AG10803 (cell line): ENCODE measurements at regions not wholly inside any gene's neighbourhood (a gene's known extent, or its start where the extent isn't known, plus 50 kb on each side); places are given as distances from the start of the nearest gene placed in this dataset.
"Not testable (repeated sequence)": the region's sequence is repeated elsewhere in the genome, so short reads cannot be mapped to it uniquely, and the experiment has no call there.

Experiments
- DNase-seq: peaks from one replicate; pipeline ENCODE4 v3.0.0; 2010; ENCODE audit warnings: low read depth
- H3K4me3 ChIP-seq: 2 replicates; pipeline ENCODE4 v1.5.1; 2011; ENCODE audit warnings: mild to moderate bottlenecking, low read length, control low read depth
- TF ChIP-seq, protein P1 (sequence below): conservative IDR thresholded peaks from 2 replicates; pipeline ENCODE4 v1.5.1; 2011; ENCODE audit warnings: mild to moderate bottlenecking, low read length, control low read depth, inconsistent platforms

DNA sequence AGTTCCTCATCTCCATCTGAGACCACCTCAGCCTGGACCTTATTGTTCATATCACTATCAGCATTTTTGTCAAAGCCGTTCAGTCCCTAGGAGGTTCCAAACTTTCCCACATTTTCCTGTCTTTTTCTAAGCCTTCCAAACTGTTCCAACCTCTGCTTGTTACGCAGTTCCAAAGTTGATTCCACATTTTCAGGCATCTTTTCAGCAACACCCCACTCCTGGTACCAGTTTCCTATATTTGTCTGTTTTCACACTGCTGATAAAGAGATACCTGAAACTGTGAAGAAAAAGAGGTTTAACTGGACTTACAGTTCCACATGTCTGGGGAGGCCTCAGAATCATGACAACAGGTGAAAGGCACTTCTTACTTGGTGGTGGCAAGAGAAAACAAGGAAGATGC is 622.1 kb downstream of the MAT2B start:
- DNase-seq: no peak
- TF ChIP-seq, protein P1, sequence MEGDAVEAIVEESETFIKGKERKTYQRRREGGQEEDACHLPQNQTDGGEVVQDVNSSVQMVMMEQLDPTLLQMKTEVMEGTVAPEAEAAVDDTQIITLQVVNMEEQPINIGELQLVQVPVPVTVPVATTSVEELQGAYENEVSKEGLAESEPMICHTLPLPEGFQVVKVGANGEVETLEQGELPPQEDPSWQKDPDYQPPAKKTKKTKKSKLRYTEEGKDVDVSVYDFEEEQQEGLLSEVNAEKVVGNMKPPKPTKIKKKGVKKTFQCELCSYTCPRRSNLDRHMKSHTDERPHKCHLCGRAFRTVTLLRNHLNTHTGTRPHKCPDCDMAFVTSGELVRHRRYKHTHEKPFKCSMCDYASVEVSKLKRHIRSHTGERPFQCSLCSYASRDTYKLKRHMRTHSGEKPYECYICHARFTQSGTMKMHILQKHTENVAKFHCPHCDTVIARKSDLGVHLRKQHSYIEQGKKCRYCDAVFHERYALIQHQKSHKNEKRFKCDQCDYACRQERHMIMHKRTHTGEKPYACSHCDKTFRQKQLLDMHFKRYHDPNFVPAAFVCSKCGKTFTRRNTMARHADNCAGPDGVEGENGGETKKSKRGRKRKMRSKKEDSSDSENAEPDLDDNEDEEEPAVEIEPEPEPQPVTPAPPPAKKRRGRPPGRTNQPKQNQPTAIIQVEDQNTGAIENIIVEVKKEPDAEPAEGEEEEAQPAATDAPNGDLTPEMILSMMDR: no peak
- no peak overlapping the region for H3K4me3 ChIP-seq

DNA sequence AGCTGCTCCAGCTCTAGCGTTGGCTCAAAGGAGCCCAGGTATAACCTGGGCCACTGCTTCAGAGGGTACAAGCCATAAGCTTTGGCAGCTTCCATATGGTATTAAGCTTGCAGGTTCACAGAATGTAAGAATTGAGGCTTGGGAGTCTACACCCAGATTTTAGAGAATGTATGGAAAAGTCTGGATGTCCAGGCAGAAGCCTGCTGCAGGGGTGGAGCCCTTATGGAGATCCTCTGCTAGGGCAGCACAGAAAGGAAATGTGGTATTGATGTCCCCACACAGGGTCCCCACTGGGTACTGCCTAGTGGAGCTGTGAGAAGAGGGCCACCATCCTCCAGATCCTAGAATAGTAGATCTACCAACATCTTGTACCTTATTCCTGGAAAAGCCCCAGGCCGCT is 626.9 kb downstream of the MAT2B start:
- DNase-seq: no peak
- no peak overlapping the region for H3K4me3 ChIP-seq
- TF ChIP-seq, protein P1: no peak

DNA sequence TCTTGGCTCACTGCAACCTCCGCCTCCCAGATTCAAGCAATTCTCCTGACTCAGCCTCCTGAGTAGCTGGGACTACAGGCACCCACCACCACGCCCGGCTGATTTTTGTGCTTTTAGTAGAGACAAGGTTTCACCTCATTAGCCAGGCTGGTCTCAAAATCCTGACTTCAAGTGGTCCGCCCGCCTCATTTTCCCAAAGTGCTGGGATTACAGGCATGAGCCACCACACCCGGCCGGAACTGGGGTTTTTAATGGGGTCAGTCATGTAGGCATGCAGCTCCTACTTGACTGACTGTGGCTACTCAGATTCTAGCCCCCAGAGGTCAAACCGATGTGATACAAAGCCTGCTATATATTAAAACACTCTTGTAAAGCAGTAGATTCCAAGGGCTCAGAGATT is 631.7 kb downstream of the MAT2B start:
- no peak overlapping the region for H3K4me3 ChIP-seq
- DNase-seq: no peak
- TF ChIP-seq, protein P1: no peak

DNA sequence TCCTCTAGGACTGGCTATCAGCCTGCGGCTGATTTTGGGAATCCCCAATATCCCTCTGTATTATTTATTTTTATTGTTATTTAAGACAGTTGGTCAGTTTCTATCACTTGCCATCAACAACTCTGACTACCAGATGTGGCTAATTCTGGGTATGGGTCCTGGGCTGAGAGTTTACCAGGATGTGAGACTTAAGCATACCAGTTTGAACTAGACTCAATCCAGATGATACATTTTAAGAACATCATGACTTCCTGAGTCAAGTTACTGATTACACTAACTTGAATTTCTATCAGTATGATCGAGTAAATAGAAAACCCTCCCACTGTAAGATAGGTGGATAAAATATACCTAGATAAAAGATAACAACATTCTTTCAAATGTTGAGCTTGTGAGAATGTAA is 634.0 kb downstream of the MAT2B start:
- DNase-seq: no peak
- H3K4me3 ChIP-seq: no peak overlapping the region
- TF ChIP-seq, protein P1: no peak

DNA sequence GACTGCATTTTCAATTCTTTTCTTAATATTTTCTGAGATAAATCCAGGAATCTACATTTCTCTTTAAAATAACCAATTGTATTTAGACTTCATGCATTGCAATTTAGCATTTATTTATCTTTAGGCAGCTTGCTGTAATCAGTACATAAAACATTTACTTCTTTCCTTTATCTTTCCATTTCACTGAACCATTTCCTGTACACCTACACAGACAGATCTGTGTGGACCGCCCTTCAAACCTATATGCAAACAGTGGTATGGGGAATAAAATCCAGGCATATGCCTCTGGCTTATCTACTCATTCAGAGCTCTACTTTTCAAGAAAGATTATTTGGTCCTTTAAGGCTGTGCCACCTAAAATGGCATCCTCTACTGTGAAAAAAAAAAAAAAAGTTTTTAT is 640.0 kb downstream of the MAT2B start:
- TF ChIP-seq, protein P1: no peak
- DNase-seq: no peak
- H3K4me3 ChIP-seq: no peak overlapping the region

DNA sequence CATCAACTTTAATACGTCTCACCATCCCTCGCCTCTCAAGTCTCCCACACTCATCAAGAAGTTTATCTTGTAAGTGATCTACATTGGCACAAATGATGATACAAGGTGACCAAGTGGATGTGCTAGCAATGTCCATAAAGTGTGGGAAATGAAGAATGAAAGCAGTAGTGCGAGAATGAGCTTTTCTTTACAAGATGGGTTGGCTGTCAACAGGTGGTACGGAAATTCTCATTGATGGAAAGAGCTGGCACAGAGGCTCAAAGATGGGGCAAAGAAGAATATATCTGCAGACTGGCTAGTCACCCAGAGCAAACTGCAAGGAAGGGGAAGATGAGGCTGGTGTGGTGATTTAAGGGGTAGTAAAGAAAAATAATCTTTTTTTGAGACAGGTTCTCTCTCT is 640.8 kb downstream of the MAT2B start:
- DNase-seq: no peak

DNA sequence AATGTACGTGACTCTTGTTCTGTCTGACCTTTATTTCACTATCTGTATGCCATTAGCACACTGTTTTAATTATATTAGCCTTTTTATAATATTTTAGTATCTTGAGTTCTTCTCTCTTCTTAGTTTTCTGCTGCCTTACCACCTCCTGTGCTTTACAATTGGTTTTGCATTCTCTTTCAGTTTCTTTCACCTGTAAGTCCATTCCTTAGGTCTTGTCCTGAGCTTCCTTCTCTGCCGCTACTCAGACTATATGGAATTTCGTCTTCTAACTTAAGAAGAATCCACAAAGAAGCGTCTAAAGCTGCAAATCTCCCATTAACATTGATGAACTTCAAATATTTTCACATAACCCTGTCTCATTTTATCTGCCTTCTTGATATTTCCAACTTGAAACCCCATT is 642.9 kb downstream of the MAT2B start:
- DNase-seq: no peak
- no peak overlapping the region for H3K4me3 ChIP-seq
- TF ChIP-seq, protein P1: no peak

More for the DNA sequence above, 640.8 kb downstream of the MAT2B start:
- TF ChIP-seq, protein P1: no peak
- no peak overlapping the region for H3K4me3 ChIP-seq

DNA sequence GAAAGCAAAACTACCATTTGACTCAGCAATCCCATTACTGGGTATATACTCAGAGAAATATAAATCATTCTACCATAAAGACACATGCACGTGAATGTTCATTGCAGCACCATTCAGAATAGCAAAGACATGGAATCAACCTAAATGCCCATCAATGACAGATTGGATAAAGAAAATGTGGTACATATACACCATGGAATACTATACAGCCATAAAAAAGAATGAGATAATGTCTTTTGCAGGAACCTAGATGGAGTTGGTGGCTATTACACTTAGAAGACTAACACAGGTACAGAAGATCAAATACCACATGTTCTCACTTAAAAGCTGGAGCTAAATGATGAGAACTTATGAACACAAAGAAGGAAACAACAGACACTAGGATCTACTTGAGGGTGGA is 647.1 kb downstream of the MAT2B start:
- DNase-seq, H3K4me3 ChIP-seq: not testable (repeated sequence)
